GM12878 (cell line): ENCODE measurements at regions not wholly inside any gene's neighbourhood (a gene's known extent, or its start where the extent isn't known, plus 50 kb on each side); places are given as distances from the start of the nearest gene placed in this dataset.

ENCODE experiments used
- ATAC-seq: fragments of 200-7000 bp; cut with Tn5 transposase; 3 replicates; pipeline ENCODE4 v1.9.1; 2020; ENCODE audit warnings: mild to moderate bottlenecking, moderate library complexity
- BruUV-seq: library from RNA; stranded (reverse); fragments of 400-500 nt; replicated peaks from 2 replicates; lab custom pipeline; 2021; lab: Mats Ljungman, UMichigan
- CTCF ChIA-PET: fragments of 300-600 bp; sonication (Branson Sonifier 250); formaldehyde crosslinking; extraction: SDS; loops from one replicate; lab custom pipeline; 2021; ENCODE audit warnings: inconsistent platforms; lab: Yijun Ruan, JAX
- POLR2A ChIA-PET: fragments of 350-600 bp; formaldehyde crosslinking; extraction: SDS; loops from one replicate; lab custom pipeline; 2021; ENCODE audit warnings: inconsistent platforms; lab: Charles Lee
- RAD21 ChIA-PET: fragments of 300-600 bp; sonication (Branson Sonifier 250); formaldehyde crosslinking; loops from one replicate; lab custom pipeline; 2023; ENCODE audit warnings: antibody characterized with exemption; ENCODE audit not compliant: unreplicated experiment; lab: Charles Lee
- SMC1A ChIA-PET: fragments of 300-600 bp; sonication (Branson Sonifier 250); formaldehyde crosslinking; loops from one replicate; lab custom pipeline; 2023; ENCODE audit not compliant: unreplicated experiment, uncharacterized antibody; lab: Charles Lee
- DNase-seq: peaks from one replicate; pipeline ENCODE4 v3.0.0-alpha.2; 2011; ENCODE audit warnings: low read depth, low spot score
- FAIRE-seq: peaks from 3 replicates; lab custom pipeline; 2011; peaks lifted over from hg19 to GRCh38; lab: Jason Lieb, UNC
- H2AFZ ChIP-seq: 2 replicates; pipeline ENCODE4 v1.6.0; 2011; ENCODE audit warnings: low read depth, low read length, control low read depth; ENCODE audit not compliant: control insufficient read depth
- H3K27ac ChIP-seq: 2 replicates; pipeline ENCODE4 v1.5.1; 2011; ENCODE audit warnings: control low read depth; ENCODE audit not compliant: control insufficient read depth, insufficient read depth
- H3K27me3 ChIP-seq, 2 experiments: replicated peaks in 1 of 2; 2 replicates each; pipeline versions ENCODE4 v1.6.0 to v1.6.1; 2011; ENCODE audit warnings: low read length in 1 of 2; ENCODE audit not compliant: control insufficient read depth in 2 of 2, insufficient read depth in 2 of 2
- H3K36me3 ChIP-seq, 2 experiments: 2 replicates each; pipeline ENCODE4 v1.5.1; 2011; ENCODE audit warnings: low read length in 1 of 2; ENCODE audit not compliant: control insufficient read depth in 2 of 2, insufficient read depth in 2 of 2
- H3K4me1 ChIP-seq: 2 replicates; pipeline ENCODE4 v1.6.1; 2011; ENCODE audit warnings: mild to moderate bottlenecking, low read length, moderate library complexity, mixed read lengths; ENCODE audit not compliant: control insufficient read depth, insufficient read depth
- H3K4me2 ChIP-seq: 2 replicates; pipeline ENCODE4 v1.6.0; 2011; ENCODE audit warnings: control low read depth; ENCODE audit not compliant: control insufficient read depth, insufficient read depth
- H3K4me3 ChIP-seq: fragments of 200-600 bp; sonication (generic); 2 replicates; pipeline ENCODE4 v1.5.1; 2016
- H3K79me2 ChIP-seq: 2 replicates; pipeline ENCODE4 v1.6.0; 2011; ENCODE audit warnings: low read length; ENCODE audit not compliant: control insufficient read depth, insufficient read depth
- H3K9ac ChIP-seq: 2 replicates; pipeline ENCODE4 v1.8.0; 2011; ENCODE audit warnings: low read length, control low read depth, mixed read lengths; ENCODE audit not compliant: control insufficient read depth, insufficient read depth
- H3K9me3 ChIP-seq: replicated peaks from 3 replicates; pipeline ENCODE4 v1.5.1; 2011; ENCODE audit warnings: mild to moderate bottlenecking, low read length; ENCODE audit not compliant: control insufficient read depth, insufficient read depth
- H4K20me1 ChIP-seq: 2 replicates; pipeline ENCODE4 v1.6.0; 2011; ENCODE audit not compliant: control insufficient read depth, insufficient read depth
- ATF7 ChIP-seq: fragments of 450-650 bp; IDR thresholded peaks from 2 replicates; pipeline ENCODE4 v1.6.1; 2016; ENCODE audit warnings: low read depth, mild to moderate bottlenecking
- BCL11A ChIP-seq: IDR thresholded peaks from 2 replicates; pipeline ENCODE4 v1.6.1; 2011; ENCODE audit warnings: low read depth, low read length
- RFX5 ChIP-seq: IDR thresholded peaks from 2 replicates; pipeline ENCODE4 v1.6.1; 2011; ENCODE audit warnings: low read depth, low read length, improper control_type of control experiment
- SRF ChIP-seq, 2 experiments: IDR thresholded peaks; 2 replicates each; pipeline ENCODE4 v1.6.1; 2011; ENCODE audit warnings: low read depth in 2 of 2, low read length in 2 of 2, mild to moderate bottlenecking in 1 of 2, moderate library complexity in 1 of 2
- YBX1 ChIP-seq: fragments of 450-650 bp; IDR thresholded peaks from 2 replicates; pipeline ENCODE4 v1.6.1; 2016; ENCODE audit warnings: antibody characterized with exemption
- ZBTB11 ChIP-seq: fragments of 450-650 bp; formaldehyde crosslinking; IDR thresholded peaks from 2 replicates; pipeline ENCODE4 v1.5.0; 2022; ENCODE audit warnings: mild to moderate bottlenecking, missing genetic modification characterization
- WGBS: methylation state at CpG from one replicate; pipeline ENCODE4 v1.1.6; 2016; ENCODE audit warnings: low lambda C conversion rate; ENCODE audit not compliant: insufficient replicate concordance, insufficient coverage; ENCODE audit errors: missing lambda C conversion rate; 5-methylcytosine and 5-hydroxymethylcytosine counted together
- in situ Hi-C: fragments of 300-500 bp; cut with MboI; formaldehyde crosslinking; loops from 9 replicates; pipeline ENCODE4 v1.14.3; 2018; ENCODE audit warnings: mixed read lengths
- intact Hi-C: fragments of 100-400 bp; cut with micrococcal nuclease; formaldehyde crosslinking; loops from one replicate; pipeline ENCODE4 v1.14.2; 2022; ENCODE audit not compliant: unreplicated experiment
- TF ChIP-seq, protein P1 (sequence below): IDR thresholded peaks from 2 replicates; pipeline ENCODE4 v1.6.1; 2011; ENCODE audit warnings: low read depth, mild to moderate bottlenecking, low read length, moderate library complexity, borderline replicate concordance; ENCODE audit errors: extremely low read depth
- TF ChIP-seq, protein P2 (sequence below): fragments of 450-650 bp; formaldehyde crosslinking; IDR thresholded peaks from 2 replicates; pipeline ENCODE4 v1.4.0; 2020; ENCODE audit warnings: mild to moderate bottlenecking, moderate library complexity
- TF ChIP-seq, protein P3 (sequence below), 3 experiments: IDR thresholded peaks in 2 of 3; conservative IDR thresholded peaks in 1 of 3; 2 replicates each; pipeline ENCODE4 v1.5.1; 2011; ENCODE audit warnings: low read depth in 3 of 3, low read length in 3 of 3, mild to moderate bottlenecking in 3 of 3, control low read depth in 2 of 3, moderate library complexity in 2 of 3, inconsistent platforms in 1 of 3, mixed read lengths in 1 of 3; ENCODE audit not compliant: control insufficient read depth in 2 of 3, insufficient read depth in 1 of 3; ENCODE audit errors: extremely low read depth in 1 of 3
- TF ChIP-seq, protein P4 (sequence below): fragments of 450-650 bp; IDR thresholded peaks from 2 replicates; pipeline ENCODE4 v1.6.1; 2017; ENCODE audit warnings: mild to moderate bottlenecking, moderate library complexity

- no peak overlapping the region for H3K4me2 ChIP-seq
- intact Hi-C loops = no loop called here
- ChIA-PET POLR2A (no interaction called here), SMC1A (interaction anchor here (0.5 kb wide), 1 partner anchor 1180 kb away, joined by 3 read pairs; no protein-coding TSS in a partner anchor), RAD21 (no interaction called here), CTCF (no interaction called here)
- H4K20me1 ChIP-seq = no peaks in the 10 kb centered on the region
- in situ Hi-C loops = no loop called here
- no peak overlapping the region for H2AFZ ChIP-seq
- ATAC-seq (no peak), DNase-seq (no peak), FAIRE-seq (no peak)
- WGBS = 71% methylated on average over 26 of the region's 26 CpGs
- BruUV-seq = no TSS peak
- no peak overlapping the region for H3K4me3 ChIP-seq
- no peaks in the 10 kb centered on the region for H3K79me2 ChIP-seq
- H3K4me1 ChIP-seq = no peaks in the 10 kb centered on the region
- H3K9ac ChIP-seq = no peak overlapping the region
- no peak overlapping the region for H3K27ac ChIP-seq
- no peaks in the 10 kb centered on the region; the same call in 2 of the 3 replicates for H3K9me3 ChIP-seq
- no peaks in the 10 kb centered on the region for H3K27me3 ChIP-seq
- H3K36me3 ChIP-seq = no peaks in the 10 kb centered on the region
- TF ChIP-seq RFX5 = no peak
- no peak for TF ChIP-seq BCL11A
- TF ChIP-seq, protein P1, sequence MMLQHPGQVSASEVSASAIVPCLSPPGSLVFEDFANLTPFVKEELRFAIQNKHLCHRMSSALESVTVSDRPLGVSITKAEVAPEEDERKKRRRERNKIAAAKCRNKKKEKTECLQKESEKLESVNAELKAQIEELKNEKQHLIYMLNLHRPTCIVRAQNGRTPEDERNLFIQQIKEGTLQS = no peak
- TF ChIP-seq, protein P2, sequence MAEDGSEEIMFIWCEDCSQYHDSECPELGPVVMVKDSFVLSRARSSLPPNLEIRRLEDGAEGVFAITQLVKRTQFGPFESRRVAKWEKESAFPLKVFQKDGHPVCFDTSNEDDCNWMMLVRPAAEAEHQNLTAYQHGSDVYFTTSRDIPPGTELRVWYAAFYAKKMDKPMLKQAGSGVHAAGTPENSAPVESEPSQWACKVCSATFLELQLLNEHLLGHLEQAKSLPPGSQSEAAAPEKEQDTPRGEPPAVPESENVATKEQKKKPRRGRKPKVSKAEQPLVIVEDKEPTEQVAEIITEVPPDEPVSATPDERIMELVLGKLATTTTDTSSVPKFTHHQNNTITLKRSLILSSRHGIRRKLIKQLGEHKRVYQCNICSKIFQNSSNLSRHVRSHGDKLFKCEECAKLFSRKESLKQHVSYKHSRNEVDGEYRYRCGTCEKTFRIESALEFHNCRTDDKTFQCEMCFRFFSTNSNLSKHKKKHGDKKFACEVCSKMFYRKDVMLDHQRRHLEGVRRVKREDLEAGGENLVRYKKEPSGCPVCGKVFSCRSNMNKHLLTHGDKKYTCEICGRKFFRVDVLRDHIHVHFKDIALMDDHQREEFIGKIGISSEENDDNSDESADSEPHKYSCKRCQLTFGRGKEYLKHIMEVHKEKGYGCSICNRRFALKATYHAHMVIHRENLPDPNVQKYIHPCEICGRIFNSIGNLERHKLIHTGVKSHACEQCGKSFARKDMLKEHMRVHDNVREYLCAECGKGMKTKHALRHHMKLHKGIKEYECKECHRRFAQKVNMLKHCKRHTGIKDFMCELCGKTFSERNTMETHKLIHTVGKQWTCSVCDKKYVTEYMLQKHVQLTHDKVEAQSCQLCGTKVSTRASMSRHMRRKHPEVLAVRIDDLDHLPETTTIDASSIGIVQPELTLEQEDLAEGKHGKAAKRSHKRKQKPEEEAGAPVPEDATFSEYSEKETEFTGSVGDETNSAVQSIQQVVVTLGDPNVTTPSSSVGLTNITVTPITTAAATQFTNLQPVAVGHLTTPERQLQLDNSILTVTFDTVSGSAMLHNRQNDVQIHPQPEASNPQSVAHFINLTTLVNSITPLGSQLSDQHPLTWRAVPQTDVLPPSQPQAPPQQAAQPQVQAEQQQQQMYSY (CRISPR knock-in tag) = no peak
- TF ChIP-seq, protein P3, sequence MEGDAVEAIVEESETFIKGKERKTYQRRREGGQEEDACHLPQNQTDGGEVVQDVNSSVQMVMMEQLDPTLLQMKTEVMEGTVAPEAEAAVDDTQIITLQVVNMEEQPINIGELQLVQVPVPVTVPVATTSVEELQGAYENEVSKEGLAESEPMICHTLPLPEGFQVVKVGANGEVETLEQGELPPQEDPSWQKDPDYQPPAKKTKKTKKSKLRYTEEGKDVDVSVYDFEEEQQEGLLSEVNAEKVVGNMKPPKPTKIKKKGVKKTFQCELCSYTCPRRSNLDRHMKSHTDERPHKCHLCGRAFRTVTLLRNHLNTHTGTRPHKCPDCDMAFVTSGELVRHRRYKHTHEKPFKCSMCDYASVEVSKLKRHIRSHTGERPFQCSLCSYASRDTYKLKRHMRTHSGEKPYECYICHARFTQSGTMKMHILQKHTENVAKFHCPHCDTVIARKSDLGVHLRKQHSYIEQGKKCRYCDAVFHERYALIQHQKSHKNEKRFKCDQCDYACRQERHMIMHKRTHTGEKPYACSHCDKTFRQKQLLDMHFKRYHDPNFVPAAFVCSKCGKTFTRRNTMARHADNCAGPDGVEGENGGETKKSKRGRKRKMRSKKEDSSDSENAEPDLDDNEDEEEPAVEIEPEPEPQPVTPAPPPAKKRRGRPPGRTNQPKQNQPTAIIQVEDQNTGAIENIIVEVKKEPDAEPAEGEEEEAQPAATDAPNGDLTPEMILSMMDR (IDR thresholded peaks at IDR 0.05 in 2 of 3, conservative IDR thresholded peaks at IDR 0.05 in 1 of 3; ENCODE audit: control insufficient read depth in 2 of 3, extremely low read depth in 1 of 3, insufficient read depth in 1 of 3, low read depth in 3 of 3, low read length in 3 of 3) = no peak
- TF ChIP-seq ZBTB11 (CRISPR knock-in tag) = no peak
- no peak for TF ChIP-seq SRF (IDR thresholded peaks at IDR 0.05; ENCODE audit: low read depth in 2 of 2, low read length in 2 of 2)
- TF ChIP-seq YBX1 = no peak
- no peak for TF ChIP-seq ATF7
- TF ChIP-seq, protein P4, sequence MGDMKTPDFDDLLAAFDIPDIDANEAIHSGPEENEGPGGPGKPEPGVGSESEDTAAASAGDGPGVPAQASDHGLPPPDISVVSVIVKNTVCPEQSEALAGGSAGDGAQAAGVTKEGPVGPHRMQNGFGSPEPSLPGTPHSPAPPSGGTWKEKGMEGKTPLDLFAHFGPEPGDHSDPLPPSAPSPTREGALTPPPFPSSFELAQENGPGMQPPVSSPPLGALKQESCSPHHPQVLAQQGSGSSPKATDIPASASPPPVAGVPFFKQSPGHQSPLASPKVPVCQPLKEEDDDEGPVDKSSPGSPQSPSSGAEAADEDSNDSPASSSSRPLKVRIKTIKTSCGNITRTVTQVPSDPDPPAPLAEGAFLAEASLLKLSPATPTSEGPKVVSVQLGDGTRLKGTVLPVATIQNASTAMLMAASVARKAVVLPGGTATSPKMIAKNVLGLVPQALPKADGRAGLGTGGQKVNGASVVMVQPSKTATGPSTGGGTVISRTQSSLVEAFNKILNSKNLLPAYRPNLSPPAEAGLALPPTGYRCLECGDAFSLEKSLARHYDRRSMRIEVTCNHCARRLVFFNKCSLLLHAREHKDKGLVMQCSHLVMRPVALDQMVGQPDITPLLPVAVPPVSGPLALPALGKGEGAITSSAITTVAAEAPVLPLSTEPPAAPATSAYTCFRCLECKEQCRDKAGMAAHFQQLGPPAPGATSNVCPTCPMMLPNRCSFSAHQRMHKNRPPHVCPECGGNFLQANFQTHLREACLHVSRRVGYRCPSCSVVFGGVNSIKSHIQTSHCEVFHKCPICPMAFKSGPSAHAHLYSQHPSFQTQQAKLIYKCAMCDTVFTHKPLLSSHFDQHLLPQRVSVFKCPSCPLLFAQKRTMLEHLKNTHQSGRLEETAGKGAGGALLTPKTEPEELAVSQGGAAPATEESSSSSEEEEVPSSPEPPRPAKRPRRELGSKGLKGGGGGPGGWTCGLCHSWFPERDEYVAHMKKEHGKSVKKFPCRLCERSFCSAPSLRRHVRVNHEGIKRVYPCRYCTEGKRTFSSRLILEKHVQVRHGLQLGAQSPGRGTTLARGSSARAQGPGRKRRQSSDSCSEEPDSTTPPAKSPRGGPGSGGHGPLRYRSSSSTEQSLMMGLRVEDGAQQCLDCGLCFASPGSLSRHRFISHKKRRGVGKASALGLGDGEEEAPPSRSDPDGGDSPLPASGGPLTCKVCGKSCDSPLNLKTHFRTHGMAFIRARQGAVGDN = no peak
Observed at GRCh38 chr10:43728425-43728824, 79.7 kb upstream of the ZNF32 start.
